ENCODE measurements at regions not wholly inside any gene's neighbourhood (a gene's known extent, or its start where the extent isn't known, plus 50 kb on each side); places are given as distances from the start of the nearest gene placed in this dataset.

DNA sequence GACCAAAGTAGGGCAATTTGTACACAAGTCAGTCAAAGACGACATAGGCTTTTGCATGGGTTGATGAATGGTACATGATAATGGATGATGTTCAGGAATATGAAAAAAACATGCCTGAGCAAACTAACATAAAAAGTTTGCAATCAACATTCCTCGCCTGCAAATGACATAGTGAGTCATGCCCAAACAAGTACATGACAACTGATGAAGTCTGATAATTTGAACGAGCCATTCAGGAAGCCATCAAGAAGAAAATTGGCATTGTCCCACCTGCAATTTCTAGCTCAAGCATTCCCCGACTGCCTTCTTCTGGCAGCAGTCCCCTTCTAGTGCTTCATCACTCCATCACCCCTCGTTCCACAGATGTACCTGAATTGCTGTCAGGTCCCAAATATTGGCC, 118.4 kb upstream of the NR5A2 start:
- intact Hi-C loops (cut with DNase I; ENCODE audit: low total_unique reads): no loop called here
- no peaks in the 10 kb centered on the region for H3K9me3 ChIP-seq
- H3K4me1 ChIP-seq: no peaks in the 10 kb centered on the region
- no peak for DNase-seq
- TF ChIP-seq CTCF (IDR thresholded peaks at IDR 0.05) (no peak), POLR2A (IDR thresholded peaks at IDR 0.05) (no peak)
- H3K4me3 ChIP-seq: no peak overlapping the region
- no peaks in the 10 kb centered on the region for H3K36me3 ChIP-seq
- H3K27ac ChIP-seq: no peak overlapping the region
- H3K27me3 ChIP-seq: no peaks in the 10 kb centered on the region

DNA sequence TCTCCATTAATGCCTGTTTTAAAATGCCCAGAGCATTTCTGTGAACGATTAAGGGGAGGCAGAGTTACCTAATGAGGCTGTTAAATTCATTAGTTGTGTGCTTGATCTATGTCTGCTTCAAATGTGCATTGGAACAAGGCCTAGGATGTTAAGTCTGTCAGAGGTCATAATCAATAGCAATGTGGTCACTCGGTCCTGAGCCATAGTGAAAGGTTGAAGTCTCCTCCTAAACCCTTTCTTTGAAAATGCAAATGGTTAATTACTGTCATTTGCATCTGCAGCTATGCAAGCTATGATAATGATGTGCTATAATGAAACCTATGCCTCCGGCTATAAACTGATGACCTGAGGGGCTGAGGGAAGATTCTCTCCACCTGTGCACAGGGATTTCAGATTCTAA, 114.2 kb upstream of the NR5A2 start:
- Histone ChIP-seq H3K27ac (no peak overlapping the region), H3K4me1 (no peaks in the 10 kb centered on the region), H3K4me3 (no peak overlapping the region), H3K27me3 (no peaks in the 10 kb centered on the region), H3K9me3 (no peaks in the 10 kb centered on the region), H3K36me3 (no peaks in the 10 kb centered on the region)
- intact Hi-C loops (cut with DNase I; ENCODE audit: low total_unique reads): no loop called here
- TF ChIP-seq POLR2A (IDR thresholded peaks at IDR 0.05): no peak
- no peak for TF ChIP-seq CTCF (IDR thresholded peaks at IDR 0.05)
- DNase-seq: no peak

GRCh38 chr1:199914546-199914945, 113.0 kb upstream of the NR5A2 start:
- DNase-seq: no peak
- TF ChIP-seq POLR2A (IDR thresholded peaks at IDR 0.05) (no peak), CTCF (IDR thresholded peaks at IDR 0.05) (no peak)
- no peaks in the 10 kb centered on the region for H3K27me3 ChIP-seq
- intact Hi-C loops (cut with DNase I; ENCODE audit: low total_unique reads): no loop called here
- no peak overlapping the region for H3K4me3 ChIP-seq
- H3K9me3 ChIP-seq: no peaks in the 10 kb centered on the region
- no peak overlapping the region for H3K27ac ChIP-seq
- no peaks in the 10 kb centered on the region for H3K4me1 ChIP-seq
- H3K36me3 ChIP-seq: no peaks in the 10 kb centered on the region

GRCh38 chr1:199918196-199918769, 109.2 kb upstream of the NR5A2 start:
- Histone ChIP-seq H3K36me3 (no peaks in the 10 kb centered on the region), H3K4me1 (no peaks in the 10 kb centered on the region), H3K4me3 (no peak overlapping the region), H3K27ac (no peak overlapping the region), H3K27me3 (no peaks in the 10 kb centered on the region), H3K9me3 (no peaks in the 10 kb centered on the region)
- TF ChIP-seq CTCF (IDR thresholded peaks at IDR 0.05): no peak
- no peak for TF ChIP-seq POLR2A (IDR thresholded peaks at IDR 0.05)
- no peak for DNase-seq
- intact Hi-C loops (cut with DNase I; ENCODE audit: low total_unique reads): no loop called here

GRCh38 chr1:199920635-199921034, 106.9 kb upstream of the NR5A2 start:
- Histone ChIP-seq H3K36me3 (no peaks in the 10 kb centered on the region), H3K9me3 (no peaks in the 10 kb centered on the region), H3K4me3 (no peak overlapping the region), H3K27me3 (no peaks in the 10 kb centered on the region), H3K4me1 (no peaks in the 10 kb centered on the region), H3K27ac (no peak overlapping the region)
- no peak for DNase-seq
- no peak for TF ChIP-seq CTCF (IDR thresholded peaks at IDR 0.05)
- no peak for TF ChIP-seq POLR2A (IDR thresholded peaks at IDR 0.05)
- intact Hi-C loops (cut with DNase I; ENCODE audit: low total_unique reads): no loop called here
